22Rv1 (cell line): ENCODE measurements at regions not wholly inside any gene's neighbourhood (a gene's known extent, or its start where the extent isn't known, plus 50 kb on each side); places are given as distances from the start of the nearest gene placed in this dataset.

Experiments used
- H3K27ac ChIP-seq: fragments of 450-650 bp; 2 replicates; pipeline ENCODE4 v1.5.1; 2017
- ZFX ChIP-seq: fragments of 450-650 bp; IDR thresholded peaks from 2 replicates; pipeline ENCODE4 v1.6.1; 2017; ENCODE audit warnings: antibody characterized with exemption, borderline replicate concordance
- TF ChIP-seq, protein P1 (sequence below): fragments of 450-650 bp; IDR thresholded peaks from 2 replicates; pipeline ENCODE4 v1.5.1; 2017; ENCODE audit warnings: mild to moderate bottlenecking

DNA sequence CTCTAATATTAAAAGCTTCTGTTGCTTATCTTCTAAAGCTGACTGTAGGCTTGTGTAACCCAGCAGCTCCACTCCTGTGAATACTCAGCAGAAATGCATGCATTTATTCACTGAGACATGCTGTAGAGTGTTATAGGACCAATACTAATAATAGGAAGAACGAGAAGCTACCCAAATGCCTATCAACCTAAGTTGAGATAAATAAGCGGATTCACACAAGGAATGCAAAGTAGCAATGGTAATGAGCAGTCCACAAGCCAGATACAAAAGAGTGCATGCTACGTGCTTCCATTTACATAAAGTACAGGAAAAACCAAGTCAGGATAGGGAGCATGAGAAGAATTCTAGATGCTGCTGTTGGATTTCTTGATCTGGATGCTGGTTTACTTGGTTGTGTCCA, 155.9 kb downstream of the AASDH start:
- H3K27ac ChIP-seq = no peak overlapping the region
- TF ChIP-seq, protein P1, sequence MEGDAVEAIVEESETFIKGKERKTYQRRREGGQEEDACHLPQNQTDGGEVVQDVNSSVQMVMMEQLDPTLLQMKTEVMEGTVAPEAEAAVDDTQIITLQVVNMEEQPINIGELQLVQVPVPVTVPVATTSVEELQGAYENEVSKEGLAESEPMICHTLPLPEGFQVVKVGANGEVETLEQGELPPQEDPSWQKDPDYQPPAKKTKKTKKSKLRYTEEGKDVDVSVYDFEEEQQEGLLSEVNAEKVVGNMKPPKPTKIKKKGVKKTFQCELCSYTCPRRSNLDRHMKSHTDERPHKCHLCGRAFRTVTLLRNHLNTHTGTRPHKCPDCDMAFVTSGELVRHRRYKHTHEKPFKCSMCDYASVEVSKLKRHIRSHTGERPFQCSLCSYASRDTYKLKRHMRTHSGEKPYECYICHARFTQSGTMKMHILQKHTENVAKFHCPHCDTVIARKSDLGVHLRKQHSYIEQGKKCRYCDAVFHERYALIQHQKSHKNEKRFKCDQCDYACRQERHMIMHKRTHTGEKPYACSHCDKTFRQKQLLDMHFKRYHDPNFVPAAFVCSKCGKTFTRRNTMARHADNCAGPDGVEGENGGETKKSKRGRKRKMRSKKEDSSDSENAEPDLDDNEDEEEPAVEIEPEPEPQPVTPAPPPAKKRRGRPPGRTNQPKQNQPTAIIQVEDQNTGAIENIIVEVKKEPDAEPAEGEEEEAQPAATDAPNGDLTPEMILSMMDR = no peak
- no peak for TF ChIP-seq ZFX

DNA sequence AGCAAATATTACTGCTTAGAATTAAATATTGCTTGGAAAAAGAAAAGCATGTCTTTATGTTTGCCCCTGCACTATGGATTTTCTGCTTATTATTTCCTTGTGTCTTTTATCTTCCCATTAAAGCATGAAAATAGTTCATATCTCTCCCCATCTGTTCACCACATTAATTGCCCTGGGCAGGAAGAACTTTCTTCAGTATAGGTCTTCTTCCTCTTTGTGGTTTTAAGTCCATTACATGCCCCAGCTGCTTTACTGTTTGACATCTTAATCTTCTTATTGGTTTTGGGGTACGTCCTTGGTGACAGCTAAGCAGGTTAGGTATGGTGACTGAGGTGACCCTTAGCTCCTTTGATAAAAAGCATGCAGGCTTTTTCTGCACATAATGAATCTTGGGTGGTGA, 157.3 kb downstream of the AASDH start:
- H3K27ac ChIP-seq = no peak overlapping the region
- TF ChIP-seq, protein P1 = no peak
- no peak for TF ChIP-seq ZFX

DNA sequence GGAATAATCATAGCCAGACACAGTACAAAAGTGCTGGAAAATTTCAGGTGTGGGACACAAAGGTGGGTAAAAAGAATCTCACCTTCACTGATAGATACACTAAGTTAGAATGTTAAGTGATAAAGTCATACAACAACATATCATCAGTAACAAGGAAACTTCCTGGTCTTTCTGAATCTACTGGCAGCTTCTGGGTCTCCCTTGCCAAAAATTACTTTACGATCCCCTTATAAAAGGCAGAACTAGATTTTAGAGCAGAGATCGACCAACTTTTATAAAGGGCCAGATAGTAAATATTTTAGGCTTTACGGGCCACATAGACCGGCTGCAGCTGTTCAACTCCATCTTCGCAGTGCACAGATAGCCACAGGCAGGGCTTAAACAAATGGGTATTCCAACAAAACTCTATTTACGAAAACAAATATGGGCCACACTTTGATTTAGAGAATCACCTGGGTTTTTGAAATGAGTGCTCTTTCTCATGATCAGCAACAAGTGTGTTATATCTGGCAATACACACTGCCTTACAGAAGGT, 159.9 kb downstream of the AASDH start:
- H3K27ac ChIP-seq = no peak overlapping the region
- TF ChIP-seq ZFX = no peak
- TF ChIP-seq, protein P1 = no peak

DNA sequence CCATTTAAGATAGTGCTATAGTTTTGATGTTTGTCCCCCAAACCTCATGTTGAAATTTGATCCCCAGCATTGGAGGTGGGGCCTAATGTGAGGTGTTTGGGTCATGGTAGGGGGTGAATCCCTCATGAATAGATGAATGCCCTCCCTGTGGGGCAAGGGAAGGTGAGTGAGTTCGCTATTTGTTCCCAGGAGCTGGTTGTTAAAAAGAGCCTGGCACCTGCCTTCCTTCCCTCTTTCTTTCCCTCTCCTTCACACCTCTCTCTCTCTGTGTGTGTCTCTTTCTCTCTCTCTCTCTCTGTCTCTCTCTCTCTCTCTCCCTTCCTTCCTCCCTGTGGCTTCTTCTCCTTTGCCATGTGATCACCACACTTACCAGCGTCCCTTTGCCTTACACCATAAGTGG, 160.7 kb downstream of the AASDH start:
- no peak overlapping the region for H3K27ac ChIP-seq
- no peak for TF ChIP-seq ZFX
- TF ChIP-seq, protein P1 = no peak

DNA sequence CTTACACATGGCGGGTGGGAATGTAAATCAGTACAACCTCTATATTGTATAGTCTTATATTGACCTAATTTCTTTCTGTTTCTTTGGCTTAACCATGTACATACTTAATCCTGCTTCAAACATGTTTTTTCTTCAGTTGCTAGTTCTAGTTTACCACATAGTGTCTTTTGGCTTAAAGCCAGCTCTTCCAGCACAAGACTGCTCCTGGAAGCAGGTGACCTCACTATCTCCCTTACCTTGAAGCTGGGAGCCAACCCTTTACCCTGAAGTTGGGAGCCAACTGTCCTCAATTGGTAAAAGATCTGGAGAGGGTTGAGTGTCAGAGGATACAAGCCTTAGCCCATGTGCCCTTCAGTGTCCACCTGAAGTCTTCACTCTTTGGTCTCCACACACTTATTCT, 162.7 kb downstream of the AASDH start:
- no peak overlapping the region for H3K27ac ChIP-seq
- no peak for TF ChIP-seq ZFX
- TF ChIP-seq, protein P1 = no peak

DNA sequence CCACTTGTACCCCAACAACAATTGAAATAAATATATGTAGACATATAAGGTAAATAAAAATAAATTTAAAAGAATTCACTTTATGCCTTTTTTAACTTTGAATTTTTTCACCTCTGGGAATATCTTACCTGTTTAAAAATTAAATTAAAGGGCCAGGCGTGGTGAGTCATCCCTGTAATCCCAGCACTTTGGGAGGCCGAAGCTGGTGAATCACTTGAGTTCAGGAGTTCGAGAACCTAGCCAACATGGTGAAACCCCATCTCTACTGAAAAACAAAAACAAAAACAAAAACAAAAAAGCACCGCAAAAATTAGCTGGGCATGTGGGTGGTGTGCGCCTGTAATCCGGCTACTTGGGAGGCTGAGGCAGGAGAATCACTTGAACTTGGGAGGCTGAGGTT, 164.8 kb downstream of the AASDH start:
- no peak for TF ChIP-seq ZFX
- TF ChIP-seq, protein P1 = no peak
- no peak overlapping the region for H3K27ac ChIP-seq

DNA sequence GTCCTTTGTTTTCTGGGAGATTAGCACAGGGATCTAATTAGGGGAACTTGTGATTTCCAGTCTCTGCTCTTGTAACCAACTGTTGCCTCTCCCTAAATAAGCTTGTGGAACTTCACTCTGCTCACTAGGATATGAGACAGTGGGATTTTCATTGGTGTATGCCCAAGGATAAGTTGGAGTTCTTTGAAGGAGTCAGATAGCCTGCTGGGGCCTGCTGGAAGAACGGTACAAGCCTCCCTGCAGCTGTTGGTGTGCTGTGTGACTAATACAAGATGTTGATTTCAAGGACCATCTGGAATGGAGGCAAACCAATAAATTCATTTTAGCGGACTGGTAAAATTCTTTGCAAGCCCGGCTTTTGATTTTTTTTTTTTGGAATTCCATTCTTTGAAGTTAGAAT, 167.0 kb downstream of the AASDH start:
- TF ChIP-seq, protein P1 = no peak
- no peak for TF ChIP-seq ZFX
- H3K27ac ChIP-seq = no peak overlapping the region
